Right renal pelvis (tissue), 4 donors: ENCODE measurements at regions not wholly inside any gene's neighbourhood (a gene's known extent, or its start where the extent isn't known, plus 50 kb on each side); places are given as distances from the start of the nearest gene placed in this dataset.
"Not testable (repeated sequence)": the region's sequence is repeated elsewhere in the genome, so short reads cannot be mapped to it uniquely, and the experiment has no call there.

Experiments used
- DNase-seq, 4 donors: peaks; one replicate each; pipeline ENCODE4 v3.0.0-alpha.2; 2013; ENCODE audit warnings: low read depth in 4 of 4, low spot score in 3 of 4, missing footprints in 1 of 4

DNA sequence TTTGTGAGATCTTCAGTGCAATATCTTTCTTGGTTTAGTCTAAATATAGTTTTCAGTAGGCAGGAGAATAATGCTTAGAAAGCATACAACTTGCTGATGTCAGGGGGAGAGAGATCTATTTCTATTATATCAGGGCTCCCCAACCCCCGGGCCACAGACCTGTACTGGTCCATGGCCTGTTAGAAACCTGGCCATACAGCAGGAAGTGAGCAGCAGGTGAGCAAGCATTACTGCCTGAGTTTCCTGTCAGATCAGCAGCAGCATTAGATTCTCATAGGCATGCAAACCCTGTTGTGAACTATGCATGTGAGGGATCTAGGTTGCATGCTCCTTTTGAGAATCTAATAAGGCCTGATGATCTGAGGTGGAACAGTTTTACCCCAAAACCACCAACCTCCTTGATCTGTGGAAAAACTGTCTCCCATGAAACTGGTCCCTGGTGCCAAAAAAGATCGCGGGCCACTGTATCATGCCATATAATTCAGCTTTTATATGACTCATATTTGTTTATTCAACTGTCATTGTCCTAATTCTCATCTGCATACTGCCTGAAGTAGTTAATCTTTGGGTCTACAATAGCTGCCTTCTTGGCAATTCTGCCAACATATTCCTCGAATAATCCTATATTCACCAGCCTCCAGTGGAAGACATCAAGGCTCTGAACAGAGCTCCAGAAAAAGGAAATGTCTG is 163.6 kb upstream of the DYRK2 start:
- no peak for DNase-seq

GRCh38 chr12:67486671-67487070 is 161.9 kb upstream of the DYRK2 start:
- no peak for DNase-seq

DNA sequence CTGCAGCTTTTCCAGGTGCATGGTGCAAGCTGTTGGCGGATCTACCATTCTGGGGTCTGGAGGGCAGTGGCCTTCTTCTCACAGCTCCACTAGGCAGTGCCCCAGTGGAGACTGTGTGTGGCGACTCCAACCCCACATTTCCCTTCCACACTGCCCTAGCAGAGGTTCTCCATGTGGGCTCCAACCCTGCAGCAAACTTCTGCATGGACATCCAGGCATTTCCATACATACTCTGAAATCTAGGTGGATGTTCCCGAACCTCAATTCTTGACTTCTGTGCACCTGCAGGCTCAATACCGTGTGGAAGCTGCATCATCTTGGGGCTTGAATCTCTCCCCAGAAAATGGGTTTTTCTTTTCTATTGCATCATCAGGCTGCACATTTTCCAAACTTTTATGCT is 160.2 kb upstream of the DYRK2 start:
- DNase-seq: not testable (repeated sequence)

DNA sequence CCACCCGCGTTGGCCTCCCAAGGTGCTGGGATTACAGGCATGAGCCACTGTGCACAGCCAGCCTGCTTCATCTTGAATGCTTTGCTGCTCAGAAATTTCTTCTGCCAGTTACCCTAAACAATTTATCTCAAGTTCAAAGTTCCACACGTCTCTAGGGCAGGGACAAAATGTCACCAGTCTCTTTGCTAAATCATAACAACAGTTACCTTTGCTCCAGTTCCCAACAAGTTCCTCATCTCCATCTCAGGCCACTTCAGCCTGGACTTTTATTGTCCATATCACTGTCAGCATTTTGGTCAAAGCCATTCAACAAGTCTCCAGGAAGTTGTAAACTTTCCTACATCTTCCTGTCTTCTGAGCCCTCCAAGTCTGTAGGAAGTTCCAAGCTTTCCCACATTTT is 159.5 kb upstream of the DYRK2 start:
- no peak for DNase-seq

DNA sequence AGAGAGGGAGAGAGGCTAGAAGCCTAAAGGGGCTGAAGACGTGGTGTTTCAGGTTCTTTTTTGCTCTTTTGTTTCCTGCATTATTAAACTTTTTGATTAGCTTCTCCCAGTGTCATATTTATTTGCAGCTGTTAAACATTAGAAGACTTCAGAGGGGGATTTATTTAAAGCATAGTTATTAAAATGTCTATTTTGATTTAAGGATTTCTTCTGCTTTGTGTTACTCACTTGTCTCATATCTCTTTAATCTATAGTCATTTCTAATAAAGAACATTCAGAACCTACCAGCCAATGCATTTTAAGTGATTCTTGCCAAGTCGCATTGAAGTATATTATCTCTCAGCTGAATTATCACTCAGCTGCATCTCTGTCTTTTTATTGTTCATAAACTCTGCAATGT is 152.0 kb upstream of the DYRK2 start:
- no peak for DNase-seq

- DNase-seq: no peak
These were observed 149.6 kb upstream of the DYRK2 start for GRCh38 chr12:67498991-67499390.

DNA sequence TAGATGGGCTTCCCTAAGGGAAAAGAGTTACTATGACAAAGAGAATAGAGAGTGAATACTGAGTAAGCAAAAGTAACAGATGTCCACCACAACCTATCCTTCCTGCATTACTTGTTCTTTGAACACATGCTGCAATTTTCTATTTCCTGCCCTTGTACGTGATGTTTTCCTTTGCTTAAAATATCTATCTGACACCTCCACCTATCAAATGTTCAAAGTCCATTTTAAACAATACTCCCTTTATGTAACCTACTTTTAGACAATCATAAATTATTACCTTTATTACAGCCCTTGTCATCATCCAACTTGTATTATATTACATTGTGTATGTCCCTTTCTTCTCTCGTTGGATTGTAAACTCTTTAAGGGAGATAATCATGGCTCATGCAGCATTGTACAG is 147.2 kb upstream of the DYRK2 start:
- DNase-seq: no peak

GRCh38 chr12:67504026-67504425 is 144.5 kb upstream of the DYRK2 start:
- no peak for DNase-seq

DNA sequence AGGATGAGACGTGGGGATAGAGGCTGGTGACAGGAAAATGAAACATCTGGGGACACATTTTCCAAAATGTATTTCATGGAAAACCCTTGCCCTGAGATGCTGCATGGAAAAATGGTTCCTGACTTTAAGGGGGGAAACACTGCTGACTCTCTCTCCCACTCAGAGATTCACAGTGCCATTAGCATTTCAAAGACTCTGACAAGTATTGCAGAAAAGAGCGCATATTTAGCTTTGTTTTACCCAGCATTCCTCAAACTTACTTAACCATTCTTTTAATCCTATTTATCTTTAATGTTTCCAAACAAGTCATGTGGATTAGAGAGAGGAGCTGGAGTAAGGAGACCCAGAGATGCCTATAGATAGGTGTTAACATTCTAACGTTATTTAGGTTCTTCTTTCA is 141.8 kb upstream of the DYRK2 start:
- DNase-seq: no peak

GRCh38 chr12:67508830-67509229 is 139.7 kb upstream of the DYRK2 start:
- DNase-seq: no peak

DNA sequence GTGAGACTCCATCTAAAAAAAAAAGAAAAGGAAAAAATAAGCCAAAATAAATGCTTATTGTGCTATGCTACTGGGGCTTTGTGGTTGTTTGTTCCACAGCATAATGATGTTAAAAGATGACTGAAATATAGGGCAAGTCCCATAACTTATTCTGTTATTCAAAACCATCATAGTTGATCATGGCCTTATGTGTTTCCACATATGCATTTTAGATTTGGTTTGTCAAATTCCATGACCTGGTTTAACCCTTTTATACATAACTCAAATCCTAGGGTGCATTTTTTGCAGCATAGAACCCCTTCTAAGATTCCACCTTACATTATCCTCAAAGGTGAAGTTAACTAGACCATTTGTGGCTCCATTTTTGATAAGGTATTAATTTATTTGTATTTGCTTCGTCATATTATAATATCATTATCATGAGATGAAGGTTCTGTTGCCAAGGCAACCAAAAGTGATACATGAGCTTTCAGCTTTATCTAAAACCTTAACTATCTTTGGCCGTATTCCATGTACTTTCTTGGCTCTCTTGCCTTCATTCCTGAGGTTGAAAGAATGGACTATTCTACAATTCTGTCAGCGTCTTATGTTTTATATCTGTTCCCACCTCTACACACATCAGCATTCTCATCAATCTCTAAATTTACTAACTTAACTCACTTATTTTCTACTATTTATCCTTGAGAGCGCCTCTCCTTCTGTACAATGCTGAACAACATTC is 138.7 kb upstream of the DYRK2 start:
- DNase-seq: no peak

DNA sequence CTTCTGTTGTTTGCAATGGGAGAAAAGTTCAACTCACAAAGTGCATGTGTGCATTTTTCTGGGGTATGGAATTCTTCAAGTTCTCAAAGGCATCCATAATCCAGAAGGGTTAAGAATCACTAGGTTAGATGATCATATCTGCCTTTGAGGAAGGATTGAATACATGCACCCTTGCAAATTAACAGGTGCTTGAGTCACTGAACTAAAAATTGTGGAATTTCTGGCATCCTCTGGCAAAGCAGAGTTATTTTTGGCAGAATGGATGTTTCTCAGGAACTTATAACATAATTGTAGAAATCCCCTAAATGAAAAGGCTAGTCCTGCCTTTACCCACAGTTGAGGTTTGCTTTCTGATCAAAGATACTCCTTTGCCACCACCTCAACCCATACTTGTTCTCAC is 136.5 kb upstream of the DYRK2 start:
- DNase-seq: no peak

DNA sequence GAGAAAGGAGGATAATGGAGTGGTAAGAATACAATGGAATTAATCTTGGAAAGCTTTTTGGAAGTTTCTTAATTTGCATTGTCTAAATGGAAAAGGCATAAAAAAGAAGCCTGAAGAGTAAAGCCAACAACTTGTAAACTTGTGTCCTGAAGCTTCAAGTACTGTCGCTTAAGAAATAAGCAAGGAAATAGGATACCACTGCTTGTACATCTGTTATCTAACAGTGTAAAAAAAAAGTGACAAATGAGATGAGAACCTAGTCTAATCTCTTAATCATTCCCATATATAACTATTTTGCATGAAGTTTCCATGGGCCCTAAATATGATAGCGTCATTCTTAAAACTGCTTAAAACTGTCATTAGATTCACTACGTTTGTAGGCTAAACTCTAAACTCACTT is 134.0 kb upstream of the DYRK2 start:
- DNase-seq: no peak

- DNase-seq: no peak
These were observed 132.7 kb upstream of the DYRK2 start for GRCh38 chr12:67515679-67516340.

- DNase-seq: no peak
These were observed 131.2 kb upstream of the DYRK2 start for GRCh38 chr12:67517181-67517887.

DNA sequence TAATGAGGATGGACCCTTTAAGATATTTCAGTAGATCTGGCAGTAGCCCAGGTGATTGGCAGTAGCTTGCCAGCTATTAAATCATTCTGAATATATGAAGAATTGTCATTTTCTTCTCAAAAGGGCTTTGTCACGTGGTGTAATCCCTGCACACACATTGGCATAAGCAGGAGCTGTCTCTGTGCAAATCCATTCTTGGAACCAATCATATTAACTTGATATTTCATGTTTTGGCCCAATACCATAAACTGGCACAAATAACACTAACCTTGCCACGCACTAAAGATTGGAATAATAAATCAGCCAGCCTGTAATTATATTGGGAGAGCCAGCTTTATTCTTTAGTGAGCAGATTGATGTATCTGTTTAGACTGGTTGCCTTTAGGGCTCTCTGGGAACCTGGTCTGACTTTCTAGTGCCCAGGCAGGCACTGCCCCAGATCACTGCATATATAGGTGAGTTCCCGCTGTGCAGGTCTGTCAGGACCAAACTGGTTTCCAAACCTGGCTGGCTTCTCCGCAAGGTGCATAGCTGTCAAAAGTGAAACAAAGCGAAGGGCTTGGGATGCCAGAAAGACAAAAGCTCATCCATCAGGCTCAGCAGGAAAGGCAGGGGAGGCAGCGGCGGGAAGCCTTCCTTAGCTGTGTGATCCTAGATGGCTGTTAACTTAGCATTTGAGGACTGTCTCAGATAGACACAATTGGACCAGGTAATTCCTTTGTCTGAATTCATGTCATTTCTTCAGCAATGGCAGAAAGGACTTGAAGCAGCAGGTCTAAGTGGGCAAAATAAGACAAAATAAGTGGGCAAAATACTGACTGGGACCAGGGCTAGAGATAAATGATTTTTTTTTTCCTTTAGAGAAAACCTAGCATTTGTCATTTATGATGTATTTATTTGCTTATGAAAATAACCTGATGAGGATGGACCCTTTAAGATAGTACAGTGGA is 128.8 kb upstream of the DYRK2 start:
- no peak for DNase-seq

DNA sequence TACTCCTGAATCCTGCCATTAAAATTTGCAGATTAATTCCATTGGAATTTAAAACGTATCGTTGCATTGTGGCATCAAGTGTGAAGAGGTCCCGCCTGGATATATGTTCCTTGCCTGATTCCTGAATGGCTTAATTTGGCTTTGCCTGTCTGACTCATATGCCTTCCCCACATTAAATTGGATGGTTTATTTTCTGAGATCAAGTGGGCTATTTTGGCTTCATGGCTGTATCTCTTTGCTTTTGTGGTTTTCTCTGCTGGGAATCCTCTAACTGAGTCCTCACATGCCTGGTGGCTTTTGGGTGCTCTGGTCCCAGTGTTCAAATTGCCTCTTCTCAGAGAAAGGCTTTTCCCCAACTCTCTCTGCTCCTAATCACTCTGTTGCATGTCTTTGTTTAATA is 127.9 kb upstream of the DYRK2 start:
- DNase-seq: no peak

GRCh38 chr12:67522222-67522621 is 126.3 kb upstream of the DYRK2 start:
- no peak for DNase-seq

GRCh38 chr12:67523538-67523937 is 125.0 kb upstream of the DYRK2 start:
- no peak for DNase-seq
